Epithelial cell of esophagus (primary cell): ENCODE measurements at regions not wholly inside any gene's neighbourhood (a gene's known extent, or its start where the extent isn't known, plus 50 kb on each side); places are given as distances from the start of the nearest gene placed in this dataset.
"Not testable (repeated sequence)": the region's sequence is repeated elsewhere in the genome, so short reads cannot be mapped to it uniquely, and the experiment has no call there.

ENCODE experiments used
- DNase-seq: peaks from one replicate; pipeline ENCODE4 v3.0.0; 2010; ENCODE audit warnings: low read depth
- H3K4me3 ChIP-seq: 2 replicates; pipeline ENCODE4 v1.5.1; 2011; ENCODE audit warnings: mild to moderate bottlenecking, low read length, control low read depth
- CTCF ChIP-seq: IDR thresholded peaks from 2 replicates; pipeline ENCODE4 v1.5.1; 2011; ENCODE audit warnings: low read depth, mild to moderate bottlenecking, low read length, control low read depth, inconsistent platforms; ENCODE audit not compliant: insufficient read depth; ENCODE audit errors: missing control alignments

GRCh38 chr5:134471858-134472449 lies 53.5 kb upstream of the JADE2 start:
- H3K4me3 ChIP-seq, DNase-seq: not testable (repeated sequence)

- no peak overlapping the region for H3K4me3 ChIP-seq
- no peak for TF ChIP-seq CTCF
- DNase-seq = no peak
Observed at GRCh38 chr5:134468921-134469400, 56.5 kb upstream of the JADE2 start.

- DNase-seq = no peak
- no peak overlapping the region for H3K4me3 ChIP-seq
- no peak for TF ChIP-seq CTCF
Observed at GRCh38 chr5:134467231-134467630, 55.5 kb upstream of the CDKN2AIPNL start.

GRCh38 chr5:134466241-134467069 lies 54.8 kb upstream of the CDKN2AIPNL start:
- DNase-seq = peak; percentile 77
- peak overlapping the region; percentile 37 for H3K4me3 ChIP-seq
- TF ChIP-seq CTCF = no peak

GRCh38 chr5:134465816-134466240 lies 54.1 kb upstream of the CDKN2AIPNL start:
- peak overlapping the region; percentile 37 for H3K4me3 ChIP-seq
- no peak for TF ChIP-seq CTCF
- DNase-seq = peak; percentile 86

- peak overlapping the region; percentile 37 for H3K4me3 ChIP-seq
Observed at GRCh38 chr5:134464988-134465815, 53.5 kb upstream of the CDKN2AIPNL start.

More at GRCh38 chr5:134464988-134465815, 53.5 kb upstream of the CDKN2AIPNL start:
- no peak for TF ChIP-seq CTCF
- no peak for DNase-seq
